CD14-positive monocyte (primary cell): ENCODE measurements at regions not wholly inside any gene's neighbourhood (a gene's known extent, or its start where the extent isn't known, plus 50 kb on each side); places are given as distances from the start of the nearest gene placed in this dataset.

Experiments used
- DNase-seq, 3 donors: peaks; one replicate each; pipeline ENCODE4 v3.0.0-alpha.2; 2011 to 2022
- H2AFZ ChIP-seq: 2 replicates; pipeline ENCODE4 v1.6.0; 2012; ENCODE audit warnings: mild to moderate bottlenecking, low read depth, low read length, inconsistent platforms; ENCODE audit not compliant: insufficient read depth, poor library complexity, severe bottlenecking
- H3K27ac ChIP-seq, 2 donors: 1 replicate in 1 of 2; 2 replicates in 1 of 2; pipeline ENCODE4 v1.5.1; 2012 to 2013; ENCODE audit warnings: low read length in 2 of 2, control low read depth in 1 of 2, inconsistent platforms in 1 of 2, low read depth in 1 of 2, mild to moderate bottlenecking in 1 of 2
- H3K27me3 ChIP-seq, 2 donors: one replicate each; pipeline versions ENCODE4 v1.6.0 to v1.6.1; 2011 to 2013; ENCODE audit warnings: low read length in 2 of 2; ENCODE audit not compliant: control insufficient read depth in 2 of 2, insufficient read depth in 2 of 2
- H3K36me3 ChIP-seq, 2 donors: replicated peaks in 1 of 2; 1 replicate in 1 of 2; 2 replicates in 1 of 2; pipeline versions ENCODE4 v1.5.1 to v1.6.1; 2012 to 2013; ENCODE audit warnings: low read length in 2 of 2, control low read depth in 1 of 2, inconsistent platforms in 1 of 2, mild to moderate bottlenecking in 1 of 2; ENCODE audit not compliant: insufficient read depth in 2 of 2, control insufficient read depth in 1 of 2
- H3K4me1 ChIP-seq, 2 donors: 1 replicate in 1 of 2; 2 replicates in 1 of 2; pipeline versions ENCODE4 v1.5.1 to v1.6.1; 2012 to 2013; ENCODE audit warnings: low read length in 2 of 2, control low read depth in 1 of 2, inconsistent platforms in 1 of 2, mild to moderate bottlenecking in 1 of 2, moderate library complexity in 1 of 2; ENCODE audit not compliant: insufficient read depth in 2 of 2, control insufficient read depth in 1 of 2
- H3K4me2 ChIP-seq: replicated peaks from 2 replicates; pipeline ENCODE3; 2012; ENCODE audit warnings: low read length, moderate library complexity, mild to moderate bottlenecking; ENCODE audit not compliant: poor library complexity, severe bottlenecking; ENCODE audit errors: extremely low read depth
- H3K4me3 ChIP-seq, 3 experiments: fragments of 200-600 bp in 1 of 3; sonication (generic) in 1 of 3; replicated peaks in 1 of 3; 1 replicate in 2 of 3; 2 replicates in 1 of 3; pipeline ENCODE4 v1.5.1; 2011 to 2013; ENCODE audit warnings: low read length in 3 of 3, mild to moderate bottlenecking in 3 of 3, control low read depth in 2 of 3, low read depth in 2 of 3, inconsistent platforms in 1 of 3, moderate library complexity in 1 of 3
- H3K79me2 ChIP-seq: 2 replicates; pipeline ENCODE4 v1.6.0; 2012; ENCODE audit warnings: mild to moderate bottlenecking, control low read depth, inconsistent platforms, low read length, moderate library complexity; ENCODE audit not compliant: insufficient read depth
- H3K9ac ChIP-seq: 2 replicates; pipeline ENCODE4 v1.6.0; 2017; ENCODE audit warnings: low read length, mild to moderate bottlenecking; ENCODE audit not compliant: insufficient read depth, poor library complexity, severe bottlenecking
- H3K9me3 ChIP-seq, 2 donors: replicated peaks in 1 of 2; 1 replicate in 1 of 2; 2 replicates in 1 of 2; pipeline versions ENCODE4 v1.5.1 to v1.6.1; 2012 to 2013; ENCODE audit warnings: low read length in 2 of 2, control low read depth in 1 of 2; ENCODE audit not compliant: control insufficient read depth in 1 of 2, insufficient read depth in 1 of 2
- H4K20me1 ChIP-seq: 2 replicates; pipeline ENCODE4 v1.6.0; 2012; ENCODE audit warnings: mild to moderate bottlenecking, low read length, control low read depth, moderate library complexity; ENCODE audit not compliant: insufficient read depth
- H3K27ac Mint-ChIP-seq, 7 donors: one replicate each; pipeline ENCODE4 v1.8.0; 2020; ENCODE audit warnings: mild to moderate bottlenecking in 7 of 7, mixed read lengths in 7 of 7, moderate library complexity in 6 of 7, inconsistent platforms in 2 of 7
- H3K27me3 Mint-ChIP-seq, 3 donors: one replicate each; pipeline ENCODE4 v1.8.0; 2021 to 2022; ENCODE audit warnings: low read depth in 3 of 3, mild to moderate bottlenecking in 3 of 3, mixed read lengths in 3 of 3, moderate library complexity in 3 of 3, inconsistent platforms in 1 of 3
- H3K36me3 Mint-ChIP-seq, 2 donors: one replicate each; pipeline ENCODE4 v1.8.0; 2020; ENCODE audit warnings: mixed read lengths in 2 of 2, inconsistent platforms in 1 of 2, mild to moderate bottlenecking in 1 of 2
- H3K4me1 Mint-ChIP-seq: one replicate; pipeline ENCODE4 v1.8.0; 2020; ENCODE audit warnings: mild to moderate bottlenecking, mixed read lengths
- H3K4me3 Mint-ChIP-seq, 2 donors: one replicate each; pipeline ENCODE4 v1.8.0; 2020; ENCODE audit warnings: mild to moderate bottlenecking in 2 of 2, mixed read lengths in 2 of 2, moderate library complexity in 1 of 2
- H3K9me3 Mint-ChIP-seq, 7 donors: one replicate each; pipeline ENCODE4 v1.8.0; 2020 to 2022; ENCODE audit warnings: mixed read lengths in 7 of 7, mild to moderate bottlenecking in 6 of 7, moderate library complexity in 6 of 7, inconsistent platforms in 2 of 7
- CTCF ChIP-seq: fragments of 200-600 bp; IDR thresholded peaks from one replicate; pipeline ENCODE4 v1.8.0; 2022; ENCODE audit warnings: antibody characterized with exemption, mild to moderate bottlenecking
- WGBS: methylation state at CpG from one replicate; pipeline ENCODE4 v1.1.5; 2013; ENCODE audit warnings: missing lambda C conversion rate; ENCODE audit not compliant: insufficient coverage; 5-methylcytosine and 5-hydroxymethylcytosine counted together
- intact Hi-C, 2 donors: fragments of 100-400 bp; cut with micrococcal nuclease; formaldehyde crosslinking; loops; one replicate each; pipeline versions ENCODE4 v1.15.0 to v1.15.1; 2023

- Histone ChIP-seq H3K27me3 (no peaks in the 10 kb centered on the region), H3K9me3 (peaks cover 0 to 6% of the 10 kb centered on the region in 2 donors), H3K4me1 (no peaks in the 10 kb centered on the region), H3K79me2 (no peaks in the 10 kb centered on the region), H3K4me3 (no peak overlapping the region), H2AFZ (no peak overlapping the region), H3K36me3 (no peaks in the 10 kb centered on the region), H3K27ac (no peak overlapping the region), H3K4me2 (no peak overlapping the region), H4K20me1 (no peaks in the 10 kb centered on the region), H3K9ac (no peak overlapping the region)
- TF ChIP-seq CTCF, result no peak
- Mint-ChIP-seq H3K36me3 (no peaks in the 10 kb centered on the region), H3K4me1 (no peaks in the 10 kb centered on the region), H3K9me3 (peaks cover 3 to 11% (median 9%) of the 10 kb centered on the region in 7 donors), H3K27me3 (peaks cover 1 to 4% (median 2%) of the 10 kb centered on the region in 3 donors), H3K27ac (no peak overlapping the region), H3K4me3 (no peak overlapping the region)
- intact Hi-C loops, result no loop called here
- no CpG with 5 or more reads among the region's 2 CpGs for WGBS
- DNase-seq, result no peak
These were observed 202.5 kb upstream of the RFC3 start for GRCh38 chr13:33615436-33615835.

GRCh38 chr13:33616130-33616529, 201.8 kb upstream of the RFC3 start:
- H3K4me3 ChIP-seq, result no peak overlapping the region
- no peak overlapping the region for H3K27ac ChIP-seq
- H3K79me2 ChIP-seq, result no peaks in the 10 kb centered on the region
- no peak overlapping the region for H3K4me3 Mint-ChIP-seq
- H3K27ac Mint-ChIP-seq, result no peak overlapping the region
- peaks cover 1 to 4% (median 2%) of the 10 kb centered on the region in 3 donors for H3K27me3 Mint-ChIP-seq
- no peaks in the 10 kb centered on the region for H3K36me3 ChIP-seq
- no peaks in the 10 kb centered on the region for H3K36me3 Mint-ChIP-seq
- no peaks in the 10 kb centered on the region for H3K4me1 Mint-ChIP-seq
- H3K9ac ChIP-seq, result no peak overlapping the region
- H3K9me3 Mint-ChIP-seq, result peaks cover 0 to 9% (median 4%) of the 10 kb centered on the region in 7 donors
- no peak for DNase-seq
- intact Hi-C loops, result no loop called here
- H4K20me1 ChIP-seq, result no peaks in the 10 kb centered on the region
- no peak overlapping the region for H2AFZ ChIP-seq
- no peak overlapping the region for H3K4me2 ChIP-seq
- peaks cover 0 to 2% of the 10 kb centered on the region in 2 donors for H3K9me3 ChIP-seq
- no peaks in the 10 kb centered on the region for H3K27me3 ChIP-seq
- TF ChIP-seq CTCF, result no peak
- no CpG with 5 or more reads among the region's 2 CpGs for WGBS
- H3K4me1 ChIP-seq, result no peaks in the 10 kb centered on the region
